HUES64 (cell line): ENCODE measurements at regions not wholly inside any gene's neighbourhood (a gene's known extent, or its start where the extent isn't known, plus 50 kb on each side); places are given as distances from the start of the nearest gene placed in this dataset.

Experiments used
- H3K27ac ChIP-seq: 2 replicates; pipeline ENCODE4 v1.7.0; 2013; ENCODE audit warnings: low read depth, low read length, inconsistent platforms
- H3K27me3 ChIP-seq: 2 replicates; pipeline ENCODE4 v1.6.1; 2013; ENCODE audit warnings: mild to moderate bottlenecking, low read length; ENCODE audit not compliant: insufficient read depth
- H3K36me3 ChIP-seq: 2 replicates; pipeline ENCODE4 v1.6.1; 2013; ENCODE audit warnings: mild to moderate bottlenecking, low read length; ENCODE audit not compliant: insufficient read depth
- H3K4me1 ChIP-seq: 2 replicates; pipeline ENCODE4 v1.6.1; 2013; ENCODE audit warnings: mild to moderate bottlenecking, low read length, moderate library complexity; ENCODE audit not compliant: insufficient read depth
- H3K4me3 ChIP-seq: 2 replicates; pipeline ENCODE4 v1.5.1; 2013; ENCODE audit warnings: mild to moderate bottlenecking, low read length, moderate library complexity
- H3K9ac ChIP-seq: 2 replicates; pipeline ENCODE4 v1.6.1; 2013; ENCODE audit warnings: mild to moderate bottlenecking, low read depth, low read length
- H3K9me3 ChIP-seq: 2 replicates; pipeline ENCODE4 v1.6.1; 2013; ENCODE audit warnings: low read depth, low read length; ENCODE audit not compliant: insufficient read depth
- WGBS: fragments of 150-250, 120-280 bp; methylation state at CpG from one replicate; pipeline ENCODE4 v1.1.7; 2013; ENCODE audit warnings: missing lambda C conversion rate; 5-methylcytosine and 5-hydroxymethylcytosine counted together

GRCh38 chr10:62732841-62733653 lies 71.5 kb upstream of the ADO start:
- Histone ChIP-seq H3K36me3 (no peaks in the 10 kb centered on the region), H3K4me1 (no peaks in the 10 kb centered on the region), H3K27me3 (no peaks in the 10 kb centered on the region), H3K4me3 (no peak overlapping the region), H3K27ac (no peak overlapping the region), H3K9ac (no peak overlapping the region), H3K9me3 (no peaks in the 10 kb centered on the region)
- WGBS, result 94% methylated on average over 5 of the region's 7 CpGs

GRCh38 chr10:62733654-62734293 lies 70.7 kb upstream of the ADO start:
- Histone ChIP-seq H3K4me1 (no peaks in the 10 kb centered on the region), H3K27ac (no peak overlapping the region), H3K4me3 (no peak overlapping the region), H3K36me3 (no peaks in the 10 kb centered on the region), H3K27me3 (no peaks in the 10 kb centered on the region), H3K9me3 (no peaks in the 10 kb centered on the region), H3K9ac (no peak overlapping the region)
- 88% methylated on average over 4 of the region's 4 CpGs for WGBS

GRCh38 chr10:62734781-62735463 lies 69.6 kb upstream of the ADO start:
- no peaks in the 10 kb centered on the region for H3K9me3 ChIP-seq
- no peak overlapping the region for H3K4me3 ChIP-seq
- H3K9ac ChIP-seq, result no peak overlapping the region
- H3K36me3 ChIP-seq, result no peaks in the 10 kb centered on the region
- no peaks in the 10 kb centered on the region for H3K27me3 ChIP-seq
- no peaks in the 10 kb centered on the region for H3K4me1 ChIP-seq
- no peak overlapping the region for H3K27ac ChIP-seq
- 92% methylated on average over 6 of the region's 7 CpGs for WGBS

GRCh38 chr10:62735464-62736167 lies 68.9 kb upstream of the ADO start:
- Histone ChIP-seq H3K27ac (no peak overlapping the region), H3K9me3 (no peaks in the 10 kb centered on the region), H3K9ac (no peak overlapping the region), H3K4me1 (no peaks in the 10 kb centered on the region), H3K4me3 (no peak overlapping the region), H3K36me3 (no peaks in the 10 kb centered on the region), H3K27me3 (no peaks in the 10 kb centered on the region)
- WGBS, result 88% methylated on average over 2 of the region's 2 CpGs

GRCh38 chr10:62736168-62736546 lies 68.4 kb upstream of the ADO start:
- Histone ChIP-seq H3K9me3 (no peaks in the 10 kb centered on the region), H3K9ac (no peak overlapping the region), H3K27me3 (no peaks in the 10 kb centered on the region), H3K4me1 (no peaks in the 10 kb centered on the region), H3K36me3 (no peaks in the 10 kb centered on the region), H3K27ac (no peak overlapping the region), H3K4me3 (no peak overlapping the region)
- 94% methylated on average over 2 of the region's 2 CpGs for WGBS

GRCh38 chr10:62738916-62739315 lies 65.6 kb upstream of the ADO start:
- H3K9me3 ChIP-seq, result no peaks in the 10 kb centered on the region
- H3K4me3 ChIP-seq, result no peak overlapping the region
- H3K36me3 ChIP-seq, result no peaks in the 10 kb centered on the region
- 57% methylated on average over 3 of the region's 3 CpGs for WGBS
- no peaks in the 10 kb centered on the region for H3K4me1 ChIP-seq
- H3K27me3 ChIP-seq, result no peaks in the 10 kb centered on the region
- no peak overlapping the region for H3K27ac ChIP-seq
- H3K9ac ChIP-seq, result no peak overlapping the region

- no peaks in the 10 kb centered on the region for H3K27me3 ChIP-seq
- no peaks in the 10 kb centered on the region for H3K36me3 ChIP-seq
- WGBS, result 91% methylated on average over 5 of the region's 5 CpGs
- no peak overlapping the region for H3K9ac ChIP-seq
- H3K4me1 ChIP-seq, result no peaks in the 10 kb centered on the region
- H3K4me3 ChIP-seq, result no peak overlapping the region
- no peaks in the 10 kb centered on the region for H3K9me3 ChIP-seq
- H3K27ac ChIP-seq, result no peak overlapping the region
These were observed 63.4 kb upstream of the ADO start for GRCh38 chr10:62740885-62741745.

DNA sequence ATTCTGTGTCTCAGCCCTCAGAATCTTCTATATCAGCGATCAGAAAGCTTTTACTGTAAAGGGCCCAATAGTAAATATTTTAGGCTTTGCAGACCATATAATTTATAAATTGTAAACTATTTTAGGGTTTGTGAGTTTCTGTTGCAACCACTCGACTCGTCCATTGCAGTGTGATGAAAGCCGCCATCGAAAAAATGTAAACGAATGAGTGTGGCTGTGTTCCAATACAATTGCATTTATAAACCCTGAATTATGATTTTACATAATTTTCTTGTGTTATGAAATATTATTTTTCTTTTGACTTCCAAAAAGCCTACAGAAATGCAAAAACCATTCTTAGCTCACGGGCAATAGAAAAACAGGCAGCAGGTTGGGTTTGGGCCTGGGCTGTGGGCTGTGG lies 62.5 kb upstream of the ADO start:
- H3K27ac ChIP-seq, result no peak overlapping the region
- no peaks in the 10 kb centered on the region for H3K4me1 ChIP-seq
- H3K27me3 ChIP-seq, result no peaks in the 10 kb centered on the region
- H3K36me3 ChIP-seq, result no peaks in the 10 kb centered on the region
- no peak overlapping the region for H3K9ac ChIP-seq
- WGBS, result 95% methylated on average over 2 of the region's 7 CpGs
- H3K4me3 ChIP-seq, result no peak overlapping the region
- no peaks in the 10 kb centered on the region for H3K9me3 ChIP-seq

DNA sequence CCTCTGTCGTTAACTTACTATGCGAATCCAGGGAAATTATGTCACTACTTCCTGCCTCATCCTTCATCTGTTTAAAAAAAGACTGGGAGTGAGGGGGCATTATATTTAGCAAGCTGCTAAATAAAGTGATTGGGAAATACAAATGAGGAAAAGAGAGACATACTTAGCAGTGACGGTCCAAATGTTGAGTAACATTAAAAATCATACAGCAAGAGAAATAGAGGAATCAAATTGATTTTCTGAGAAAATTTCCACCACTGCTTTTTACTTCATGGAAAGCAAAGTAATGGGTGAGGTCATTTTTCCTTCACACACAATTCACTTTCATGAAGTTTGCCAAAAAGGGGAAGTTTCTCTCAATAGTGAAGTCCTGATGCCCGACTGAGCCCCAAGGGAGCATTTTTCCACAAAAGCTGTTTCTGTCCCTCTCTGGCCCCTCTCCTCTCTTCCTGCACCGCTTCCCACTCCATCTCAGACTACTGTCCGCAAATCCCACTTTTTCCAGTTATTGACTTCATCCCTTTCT lies 61.9 kb upstream of the ADO start:
- H3K4me1 ChIP-seq, result no peaks in the 10 kb centered on the region
- H3K36me3 ChIP-seq, result no peaks in the 10 kb centered on the region
- no peak overlapping the region for H3K4me3 ChIP-seq
- WGBS, result 92% methylated on average over 6 of the region's 6 CpGs
- no peaks in the 10 kb centered on the region for H3K27me3 ChIP-seq
- no peak overlapping the region for H3K9ac ChIP-seq
- H3K27ac ChIP-seq, result no peak overlapping the region
- H3K9me3 ChIP-seq, result no peaks in the 10 kb centered on the region

- Histone ChIP-seq H3K27ac (no peak overlapping the region), H3K4me3 (no peak overlapping the region), H3K27me3 (no peaks in the 10 kb centered on the region), H3K9me3 (no peaks in the 10 kb centered on the region), H3K4me1 (no peaks in the 10 kb centered on the region), H3K9ac (no peak overlapping the region), H3K36me3 (no peaks in the 10 kb centered on the region)
- 89% methylated on average over 3 of the region's 3 CpGs for WGBS
These were observed 60.4 kb upstream of the ADO start for GRCh38 chr10:62744136-62744535.
